ENCODE measurements at regions not wholly inside any gene's neighbourhood (a gene's known extent, or its start where the extent isn't known, plus 50 kb on each side); places are given as distances from the start of the nearest gene placed in this dataset.

GRCh38 chr5:8376478-8376877 is 507.5 kb downstream of the MTRR start:
- no peak for DNase-seq (ENCODE audit: low spot score)
- Histone ChIP-seq H3K4me2 (no peak overlapping the region), H3K9me3 (ENCODE audit: low read depth) (no peaks in the 10 kb centered on the region), H3K36me3 (no peaks in the 10 kb centered on the region), H3K27ac (no peak overlapping the region), H3F3A (ENCODE audit: low read depth) (no peaks in the 10 kb centered on the region), H3K9ac (no peak overlapping the region), H2AFZ (replicated peaks) (no peak overlapping the region), H3K27me3 (no peaks in the 10 kb centered on the region), H4K20me1 (ENCODE audit: low read depth) (no peaks in the 10 kb centered on the region), H3K79me2 (ENCODE audit: low read depth) (no peaks in the 10 kb centered on the region), H3K4me3 (no peak overlapping the region), H3K4me1 (no peaks in the 10 kb centered on the region)
- peaks cover 3% of the 10 kb centered on the region for H3K9me3 Mint-ChIP-seq
- H3K4me1 Mint-ChIP-seq = no peaks in the 10 kb centered on the region
- no peak overlapping the region for H3K27ac Mint-ChIP-seq
- H3K4me3 Mint-ChIP-seq = no peak overlapping the region
- no peaks in the 10 kb centered on the region for H3K27me3 Mint-ChIP-seq (ENCODE audit: insufficient read depth, low read depth)
- H3K36me3 Mint-ChIP-seq = no peaks in the 10 kb centered on the region
- no peak for TF ChIP-seq EZH2 (IDR thresholded peaks at IDR 0.05)
- no peak for TF ChIP-seq EZH2phosphoT487 (IDR thresholded peaks at IDR 0.05)
- TF ChIP-seq CTCF (IDR thresholded peaks at IDR 0.05) = no peak

- H3F3A ChIP-seq (ENCODE audit: low read depth) = no peaks in the 10 kb centered on the region
- no peak for DNase-seq (ENCODE audit: low spot score)
- no peak overlapping the region for H3K27ac ChIP-seq
- H3K4me3 ChIP-seq = no peak overlapping the region
- no peaks in the 10 kb centered on the region for H3K79me2 ChIP-seq (ENCODE audit: low read depth)
- no peaks in the 10 kb centered on the region for H4K20me1 ChIP-seq (ENCODE audit: low read depth)
- no peaks in the 10 kb centered on the region for H3K4me1 Mint-ChIP-seq
- H3K4me1 ChIP-seq = no peaks in the 10 kb centered on the region
- no peaks in the 10 kb centered on the region for H3K27me3 ChIP-seq
- H3K9ac ChIP-seq = no peak overlapping the region
- H3K36me3 ChIP-seq = no peaks in the 10 kb centered on the region
- TF ChIP-seq EZH2phosphoT487 (IDR thresholded peaks at IDR 0.05) = no peak
- TF ChIP-seq CTCF (IDR thresholded peaks at IDR 0.05) = no peak
- no peak for TF ChIP-seq EZH2 (IDR thresholded peaks at IDR 0.05)
- no peak overlapping the region for H3K27ac Mint-ChIP-seq
- no peak overlapping the region for H3K4me2 ChIP-seq
- no peaks in the 10 kb centered on the region for H3K36me3 Mint-ChIP-seq
- no peak overlapping the region for H2AFZ ChIP-seq (replicated peaks)
- peaks cover 3% of the 10 kb centered on the region for H3K9me3 Mint-ChIP-seq
- H3K9me3 ChIP-seq (ENCODE audit: low read depth) = no peaks in the 10 kb centered on the region
- H3K27me3 Mint-ChIP-seq (ENCODE audit: insufficient read depth, low read depth) = no peaks in the 10 kb centered on the region
- no peak overlapping the region for H3K4me3 Mint-ChIP-seq
Observed at GRCh38 chr5:8381972-8382371, 513.0 kb downstream of the MTRR start.

GRCh38 chr5:8382456-8382855 is 513.5 kb downstream of the MTRR start:
- Mint-ChIP-seq H3K4me1 (no peaks in the 10 kb centered on the region), H3K36me3 (no peaks in the 10 kb centered on the region), H3K4me3 (no peak overlapping the region), H3K9me3 (peaks cover 3% of the 10 kb centered on the region), H3K27me3 (ENCODE audit: insufficient read depth, low read depth) (no peaks in the 10 kb centered on the region), H3K27ac (no peak overlapping the region)
- Histone ChIP-seq H3K27ac (no peak overlapping the region), H3K27me3 (no peaks in the 10 kb centered on the region), H2AFZ (replicated peaks) (no peak overlapping the region), H3K9ac (no peak overlapping the region), H3K4me1 (no peaks in the 10 kb centered on the region), H3K79me2 (ENCODE audit: low read depth) (no peaks in the 10 kb centered on the region), H3F3A (ENCODE audit: low read depth) (no peaks in the 10 kb centered on the region), H3K4me2 (no peak overlapping the region), H3K9me3 (ENCODE audit: low read depth) (no peaks in the 10 kb centered on the region), H3K4me3 (no peak overlapping the region), H3K36me3 (no peaks in the 10 kb centered on the region), H4K20me1 (ENCODE audit: low read depth) (no peaks in the 10 kb centered on the region)
- no peak for DNase-seq (ENCODE audit: low spot score)
- TF ChIP-seq CTCF (IDR thresholded peaks at IDR 0.05) (no peak), EZH2 (IDR thresholded peaks at IDR 0.05) (no peak), EZH2phosphoT487 (IDR thresholded peaks at IDR 0.05) (no peak)

GRCh38 chr5:8383616-8384015 is 514.7 kb downstream of the MTRR start:
- Histone ChIP-seq H3K4me3 (no peak overlapping the region), H3K4me2 (no peak overlapping the region), H2AFZ (replicated peaks) (no peak overlapping the region), H3K9me3 (ENCODE audit: low read depth) (no peaks in the 10 kb centered on the region), H3K4me1 (no peaks in the 10 kb centered on the region), H3K9ac (no peak overlapping the region), H3K27me3 (no peaks in the 10 kb centered on the region), H3F3A (ENCODE audit: low read depth) (no peaks in the 10 kb centered on the region), H3K79me2 (ENCODE audit: low read depth) (no peaks in the 10 kb centered on the region), H3K27ac (no peak overlapping the region), H3K36me3 (no peaks in the 10 kb centered on the region), H4K20me1 (ENCODE audit: low read depth) (no peaks in the 10 kb centered on the region)
- H3K4me1 Mint-ChIP-seq = no peaks in the 10 kb centered on the region
- no peaks in the 10 kb centered on the region for H3K36me3 Mint-ChIP-seq
- TF ChIP-seq EZH2 (IDR thresholded peaks at IDR 0.05) (no peak), CTCF (IDR thresholded peaks at IDR 0.05) (no peak), EZH2phosphoT487 (IDR thresholded peaks at IDR 0.05) (no peak)
- H3K9me3 Mint-ChIP-seq = no peaks in the 10 kb centered on the region
- no peak for DNase-seq (ENCODE audit: low spot score)
- H3K27ac Mint-ChIP-seq = no peak overlapping the region
- H3K27me3 Mint-ChIP-seq (ENCODE audit: insufficient read depth, low read depth) = no peaks in the 10 kb centered on the region
- H3K4me3 Mint-ChIP-seq = no peak overlapping the region
